GM18858 (cell line): ENCODE measurements at regions not wholly inside any gene's neighbourhood (a gene's known extent, or its start where the extent isn't known, plus 50 kb on each side); places are given as distances from the start of the nearest gene placed in this dataset.
"Not testable (repeated sequence)": the region's sequence is repeated elsewhere in the genome, so short reads cannot be mapped to it uniquely, and the experiment has no call there.

ENCODE experiments used
- ATAC-seq: cut with Tn5 transposase; IDR thresholded peaks from one replicate; pipeline ENCODE4 v1.9.1; 2021; ENCODE audit not compliant: unreplicated experiment

GRCh38 chr9:22817181-22817580 lies 370.6 kb downstream of the DMRTA1 start:
- ATAC-seq: no peak

GRCh38 chr9:22829236-22829635 lies 382.6 kb downstream of the DMRTA1 start:
- no peak for ATAC-seq

- ATAC-seq: no peak
Observed at GRCh38 chr9:22838266-22838665, 391.6 kb downstream of the DMRTA1 start.

GRCh38 chr9:22840641-22841040 lies 394.0 kb downstream of the DMRTA1 start:
- ATAC-seq: no peak

- ATAC-seq: not testable (repeated sequence)
Observed at GRCh38 chr9:22845243-22845642, 398.6 kb downstream of the DMRTA1 start.

GRCh38 chr9:22855980-22856379 lies 409.4 kb downstream of the DMRTA1 start:
- ATAC-seq: no peak

- no peak for ATAC-seq
Observed at GRCh38 chr9:22857316-22857715, 410.7 kb downstream of the DMRTA1 start.

- no peak for ATAC-seq
Observed at GRCh38 chr9:22863106-22863505, 416.5 kb downstream of the DMRTA1 start.

- no peak for ATAC-seq
Observed at GRCh38 chr9:22863736-22864135, 417.1 kb downstream of the DMRTA1 start.

- no peak for ATAC-seq
Observed at GRCh38 chr9:22893196-22893843, 446.7 kb downstream of the DMRTA1 start.

- no peak for ATAC-seq
Observed at GRCh38 chr9:22898591-22898990, 452.0 kb downstream of the DMRTA1 start.

- ATAC-seq: no peak
Observed at GRCh38 chr9:22911632-22912031, 465.0 kb downstream of the DMRTA1 start.

- ATAC-seq: no peak
Observed at GRCh38 chr9:22913026-22913425, 466.4 kb downstream of the DMRTA1 start.

- peak; percentile 74 for ATAC-seq
Observed at GRCh38 chr9:22913518-22913917, 466.9 kb downstream of the DMRTA1 start.

GRCh38 chr9:22916148-22916547 lies 469.5 kb downstream of the DMRTA1 start:
- no peak for ATAC-seq

GRCh38 chr9:22919423-22919822 lies 472.8 kb downstream of the DMRTA1 start:
- no peak for ATAC-seq

- no peak for ATAC-seq
Observed at GRCh38 chr9:22921742-22922141, 475.1 kb downstream of the DMRTA1 start.

- ATAC-seq: peak; percentile 40
Observed at GRCh38 chr9:22922222-22922621, 475.6 kb downstream of the DMRTA1 start.

- no peak for ATAC-seq
Observed at GRCh38 chr9:22954550-22954949, 507.9 kb downstream of the DMRTA1 start.

- no peak for ATAC-seq
Observed at GRCh38 chr9:22954964-22955363, 508.3 kb downstream of the DMRTA1 start.

GRCh38 chr9:22969350-22969979 lies 522.8 kb downstream of the DMRTA1 start:
- no peak for ATAC-seq

GRCh38 chr9:22970434-22970975 lies 523.9 kb downstream of the DMRTA1 start:
- no peak for ATAC-seq

GRCh38 chr9:22975951-22976350 lies 529.3 kb downstream of the DMRTA1 start:
- no peak for ATAC-seq
